GM12864 (cell line): ENCODE measurements at regions not wholly inside any gene's neighbourhood (a gene's known extent, or its start where the extent isn't known, plus 50 kb on each side); places are given as distances from the start of the nearest gene placed in this dataset.
A peak's percentile ranks its signal among the peaks of the same experiment; 100 is the strongest.
"Not testable (repeated sequence)": the region's sequence is repeated elsewhere in the genome, so short reads cannot be mapped to it uniquely, and the experiment has no call there.

ENCODE experiments used
- DNase-seq: peaks from one replicate; pipeline ENCODE4 v3.0.0-alpha.2; 2011; ENCODE audit warnings: low read depth
- H3K4me3 ChIP-seq: 2 replicates; pipeline ENCODE4 v1.5.1; 2011; ENCODE audit warnings: mild to moderate bottlenecking, low read depth, low read length, control low read depth
- CTCF ChIP-seq: IDR thresholded peaks from 2 replicates; pipeline ENCODE4 v1.5.1; 2011; ENCODE audit warnings: low read depth, mild to moderate bottlenecking, moderate library complexity, low read length, control low read depth, inconsistent platforms; ENCODE audit errors: missing control alignments

GRCh38 chr9:115883467-115884329 is 269.9 kb upstream of the PAPPA start:
- no peak overlapping the region for H3K4me3 ChIP-seq
- DNase-seq = no peak
- peak; percentile 34 for TF ChIP-seq CTCF

GRCh38 chr9:115884846-115885245 is 268.7 kb upstream of the PAPPA start:
- no peak for TF ChIP-seq CTCF
- no peak overlapping the region for H3K4me3 ChIP-seq
- DNase-seq = no peak

DNA sequence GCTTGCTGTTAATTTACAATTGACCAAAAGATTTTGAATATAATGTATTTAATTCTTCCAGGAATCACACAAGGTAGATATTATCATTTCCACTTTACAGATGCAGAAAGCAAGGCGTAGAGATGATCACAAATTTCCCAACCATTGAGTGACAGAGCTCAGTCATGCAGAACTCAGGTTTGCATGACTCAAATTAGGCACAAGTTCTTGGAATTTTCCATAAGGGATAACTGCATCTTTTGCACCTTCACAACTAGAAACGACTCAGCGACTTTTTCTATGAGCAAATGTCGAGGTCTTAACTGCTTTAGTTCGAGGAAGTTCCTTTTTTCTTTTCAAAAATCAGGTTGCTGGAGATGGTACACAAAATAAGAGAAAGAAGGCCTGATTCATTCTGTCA is 265.5 kb upstream of the PAPPA start:
- no peak for TF ChIP-seq CTCF

DNA sequence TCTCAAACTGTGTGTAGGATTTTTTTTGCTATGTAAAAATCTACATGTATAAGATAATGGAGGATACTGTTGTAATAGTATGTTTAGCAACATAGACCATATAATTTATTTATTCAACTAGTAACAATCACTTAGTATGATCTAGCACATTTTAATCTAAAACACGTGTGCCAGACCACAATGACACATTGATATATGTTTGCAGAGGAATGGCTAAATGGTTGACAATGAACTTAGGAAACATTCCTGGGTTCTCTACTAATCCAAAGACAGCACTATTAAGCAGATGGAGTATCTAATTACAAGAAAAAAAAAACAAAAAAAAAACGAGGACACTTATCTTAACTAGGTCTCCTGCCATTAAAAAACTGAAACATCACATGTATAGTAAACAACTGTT is 261.7 kb upstream of the PAPPA start:
- H3K4me3 ChIP-seq = no peak overlapping the region
- no peak for DNase-seq
- TF ChIP-seq CTCF = no peak

More for the DNA sequence above, 265.5 kb upstream of the PAPPA start:
- DNase-seq = no peak
- no peak overlapping the region for H3K4me3 ChIP-seq

GRCh38 chr9:115898478-115898877 is 255.1 kb upstream of the PAPPA start:
- not testable (repeated sequence) for DNase-seq, H3K4me3 ChIP-seq

DNA sequence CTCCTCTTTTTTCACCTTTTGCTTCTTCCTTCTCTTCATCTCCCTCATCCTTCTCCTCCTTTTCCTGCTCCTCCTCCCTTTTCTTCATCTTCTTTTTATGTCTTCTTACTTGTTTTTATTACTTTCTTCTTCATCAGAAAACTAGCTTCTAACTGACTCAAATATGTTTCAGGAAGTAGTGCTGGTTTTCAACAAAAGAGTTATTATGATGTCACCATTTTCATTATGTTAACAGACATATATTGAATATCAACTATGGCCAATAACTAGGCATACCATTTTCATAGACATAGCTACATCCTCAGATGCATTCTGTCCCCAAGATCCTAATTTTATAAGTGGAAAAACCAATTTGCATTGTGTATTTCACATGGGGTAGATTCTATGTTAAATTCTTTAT is 252.9 kb upstream of the PAPPA start:
- no peak for TF ChIP-seq CTCF
- no peak for DNase-seq
- H3K4me3 ChIP-seq = no peak overlapping the region

DNA sequence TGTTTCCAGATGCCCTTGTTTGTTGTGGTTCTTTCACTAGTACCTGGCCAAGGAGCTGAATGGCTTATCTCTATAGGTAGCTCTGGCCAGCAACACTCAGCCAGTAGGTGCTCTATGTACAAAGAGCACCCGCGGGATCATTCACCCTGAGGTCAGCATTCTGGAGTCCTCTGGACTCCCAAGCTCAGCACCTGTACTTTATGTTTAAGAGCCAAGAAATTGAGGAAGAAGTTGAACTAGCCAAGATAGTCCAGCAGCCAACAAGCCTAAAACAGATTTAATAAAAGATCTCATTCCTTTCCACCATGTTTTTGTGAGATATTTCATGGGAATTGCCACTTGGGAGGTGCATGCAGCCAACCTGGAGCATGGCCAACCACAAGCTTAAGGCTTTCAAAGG is 242.6 kb upstream of the PAPPA start:
- H3K4me3 ChIP-seq = no peak overlapping the region
- no peak for TF ChIP-seq CTCF
- DNase-seq = no peak
